Fibroblast of skin of right biceps (primary cell): ENCODE measurements at regions not wholly inside any gene's neighbourhood (a gene's known extent, or its start where the extent isn't known, plus 50 kb on each side); places are given as distances from the start of the nearest gene placed in this dataset.
A peak's percentile ranks its signal among the peaks of the same experiment; 100 is the strongest.

Experiments used
- DNase-seq: peaks from one replicate; pipeline ENCODE4 v3.0.0-alpha.2; 2013

- no peak for DNase-seq
Observed at GRCh38 chr14:98371141-98371540, 900.9 kb downstream of the BCL11B start.

- DNase-seq, result no peak
Observed at GRCh38 chr14:98374136-98374535, 897.9 kb downstream of the BCL11B start.

- no peak for DNase-seq
Observed at GRCh38 chr14:98375566-98375965, 896.4 kb downstream of the BCL11B start.

- DNase-seq, result no peak
Observed at GRCh38 chr14:98379830-98380229, 892.2 kb downstream of the BCL11B start.

- DNase-seq, result no peak
Observed at GRCh38 chr14:98382662-98383061, 889.3 kb downstream of the BCL11B start.

GRCh38 chr14:98385851-98386250, 886.1 kb downstream of the BCL11B start:
- DNase-seq, result no peak

GRCh38 chr14:98391061-98391460, 880.9 kb downstream of the BCL11B start:
- no peak for DNase-seq

- no peak for DNase-seq
Observed at GRCh38 chr14:98393527-98393926, 878.5 kb downstream of the BCL11B start.

- DNase-seq, result no peak
Observed at GRCh38 chr14:98404811-98405210, 867.2 kb downstream of the BCL11B start.

- DNase-seq, result no peak
Observed at GRCh38 chr14:98408024-98408555, 863.9 kb downstream of the BCL11B start.

GRCh38 chr14:98408713-98409112, 863.3 kb downstream of the BCL11B start:
- DNase-seq, result no peak

GRCh38 chr14:98411154-98411553, 860.8 kb downstream of the BCL11B start:
- DNase-seq, result no peak

GRCh38 chr14:98412431-98412830, 859.6 kb downstream of the BCL11B start:
- no peak for DNase-seq

- no peak for DNase-seq
Observed at GRCh38 chr14:98415766-98416165, 856.2 kb downstream of the BCL11B start.

GRCh38 chr14:98417001-98417400, 855.0 kb downstream of the BCL11B start:
- DNase-seq, result no peak

GRCh38 chr14:98428483-98428994, 843.5 kb downstream of the BCL11B start:
- DNase-seq, result no peak

- DNase-seq, result no peak
Observed at GRCh38 chr14:98433436-98433835, 838.6 kb downstream of the BCL11B start.

GRCh38 chr14:98437113-98437512, 834.9 kb downstream of the BCL11B start:
- DNase-seq, result no peak

GRCh38 chr14:98444077-98444476, 827.9 kb downstream of the BCL11B start:
- DNase-seq, result no peak

- no peak for DNase-seq
Observed at GRCh38 chr14:98445718-98446117, 826.3 kb downstream of the BCL11B start.

- DNase-seq, result no peak
Observed at GRCh38 chr14:98446508-98446907, 825.5 kb downstream of the BCL11B start.

- no peak for DNase-seq
Observed at GRCh38 chr14:98456231-98456630, 815.8 kb downstream of the BCL11B start.

GRCh38 chr14:98458702-98459101, 813.3 kb downstream of the BCL11B start:
- DNase-seq, result no peak

GRCh38 chr14:98462908-98463307, 809.1 kb downstream of the BCL11B start:
- DNase-seq, result no peak

GRCh38 chr14:98466807-98467206, 805.2 kb downstream of the BCL11B start:
- DNase-seq, result peak; percentile 66
